GM12878 (cell line): ENCODE measurements at regions not wholly inside any gene's neighbourhood (a gene's known extent, or its start where the extent isn't known, plus 50 kb on each side); places are given as distances from the start of the nearest gene placed in this dataset.

Experiments
- CHD2 ChIP-seq: IDR thresholded peaks from 2 replicates; pipeline ENCODE4 v1.6.1; 2011; ENCODE audit warnings: low read depth, low read length, improper control_type of control experiment, borderline replicate concordance
- MLLT1 ChIP-seq: fragments of 450-650 bp; IDR thresholded peaks from 2 replicates; pipeline ENCODE4 v1.6.1; 2016; ENCODE audit warnings: mild to moderate bottlenecking
- RCOR1 ChIP-seq: conservative IDR thresholded peaks from 2 replicates; pipeline ENCODE4 v1.6.1; 2012; ENCODE audit warnings: low read depth, low read length, improper control_type of control experiment
- SMAD5 ChIP-seq: IDR thresholded peaks from 2 replicates; pipeline ENCODE4 v1.6.1; 2016; ENCODE audit warnings: antibody characterized with exemption, low read depth
- ZNF274 ChIP-seq: IDR thresholded peaks from one replicate; pipeline ENCODE4 v1.8.0; 2011; ENCODE audit not compliant: insufficient read length, insufficient read depth
- ZZZ3 ChIP-seq: IDR thresholded peaks from 2 replicates; pipeline ENCODE4 v1.6.1; 2011; ENCODE audit warnings: low read depth; ENCODE audit not compliant: control insufficient read depth, insufficient read length
- TF ChIP-seq, protein P1 (sequence below): fragments of 450-650 bp; IDR thresholded peaks from 2 replicates; pipeline ENCODE4 v1.6.1; 2016; ENCODE audit warnings: mild to moderate bottlenecking, moderate library complexity, borderline replicate concordance

GRCh38 chr7:49583440-49583839, 190.0 kb upstream of the VWC2 start (continued):
- TF ChIP-seq RCOR1 (no peak), SMAD5 (no peak), ZZZ3 (no peak), MLLT1 (no peak), ZNF274 (no peak), CHD2 (no peak)
- TF ChIP-seq, protein P1, sequence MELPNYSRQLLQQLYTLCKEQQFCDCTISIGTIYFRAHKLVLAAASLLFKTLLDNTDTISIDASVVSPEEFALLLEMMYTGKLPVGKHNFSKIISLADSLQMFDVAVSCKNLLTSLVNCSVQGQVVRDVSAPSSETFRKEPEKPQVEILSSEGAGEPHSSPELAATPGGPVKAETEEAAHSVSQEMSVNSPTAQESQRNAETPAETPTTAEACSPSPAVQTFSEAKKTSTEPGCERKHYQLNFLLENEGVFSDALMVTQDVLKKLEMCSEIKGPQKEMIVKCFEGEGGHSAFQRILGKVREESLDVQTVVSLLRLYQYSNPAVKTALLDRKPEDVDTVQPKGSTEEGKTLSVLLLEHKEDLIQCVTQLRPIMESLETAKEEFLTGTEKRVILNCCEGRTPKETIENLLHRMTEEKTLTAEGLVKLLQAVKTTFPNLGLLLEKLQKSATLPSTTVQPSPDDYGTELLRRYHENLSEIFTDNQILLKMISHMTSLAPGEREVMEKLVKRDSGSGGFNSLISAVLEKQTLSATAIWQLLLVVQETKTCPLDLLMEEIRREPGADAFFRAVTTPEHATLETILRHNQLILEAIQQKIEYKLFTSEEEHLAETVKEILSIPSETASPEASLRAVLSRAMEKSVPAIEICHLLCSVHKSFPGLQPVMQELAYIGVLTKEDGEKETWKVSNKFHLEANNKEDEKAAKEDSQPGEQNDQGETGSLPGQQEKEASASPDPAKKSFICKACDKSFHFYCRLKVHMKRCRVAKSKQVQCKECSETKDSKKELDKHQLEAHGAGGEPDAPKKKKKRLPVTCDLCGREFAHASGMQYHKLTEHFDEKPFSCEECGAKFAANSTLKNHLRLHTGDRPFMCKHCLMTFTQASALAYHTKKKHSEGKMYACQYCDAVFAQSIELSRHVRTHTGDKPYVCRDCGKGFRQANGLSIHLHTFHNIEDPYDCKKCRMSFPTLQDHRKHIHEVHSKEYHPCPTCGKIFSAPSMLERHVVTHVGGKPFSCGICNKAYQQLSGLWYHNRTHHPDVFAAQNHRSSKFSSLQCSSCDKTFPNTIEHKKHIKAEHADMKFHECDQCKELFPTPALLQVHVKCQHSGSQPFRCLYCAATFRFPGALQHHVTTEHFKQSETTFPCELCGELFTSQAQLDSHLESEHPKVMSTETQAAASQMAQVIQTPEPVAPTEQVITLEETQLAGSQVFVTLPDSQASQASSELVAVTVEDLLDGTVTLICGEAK, result no peak
